Right ventricle myocardium inferior (tissue), 1 donor: ENCODE measurements at regions not wholly inside any gene's neighbourhood (a gene's known extent, or its start where the extent isn't known, plus 50 kb on each side); places are given as distances from the start of the nearest gene placed in this dataset.
"Not testable (repeated sequence)": the region's sequence is repeated elsewhere in the genome, so short reads cannot be mapped to it uniquely, and the experiment has no call there.

Source experiments
- ATAC-seq: fragments of 200-7000 bp; cut with Tn5 transposase; one replicate; pipeline ENCODE4 v1.9.1; 2020; ENCODE audit warnings: mild to moderate bottlenecking, moderate library complexity
- DNase-seq: peaks from one replicate; pipeline ENCODE4 v3.0.0; 2021; ENCODE audit errors: missing footprints
- intact Hi-C: fragments of 100-400 bp; cut with DNase I; formaldehyde crosslinking; loops from one replicate; pipeline ENCODE4 v1.11.0; 2022
- donor health status: DM: no; HTN: yes; CAD: no; lungs with severe emphysema.

GRCh38 chrY:13907736-13908135 lies 78.5 kb downstream of the VCY start:
- ATAC-seq: no peak
- intact Hi-C loops: no loop called here
- no peak for DNase-seq

- intact Hi-C loops, ATAC-seq, DNase-seq: not testable (repeated sequence)
Observed at GRCh38 chrY:13930436-13930835, 55.8 kb downstream of the VCY start.
